ENCODE measurements at regions not wholly inside any gene's neighbourhood (a gene's known extent, or its start where the extent isn't known, plus 50 kb on each side); places are given as distances from the start of the nearest gene placed in this dataset.

DNA sequence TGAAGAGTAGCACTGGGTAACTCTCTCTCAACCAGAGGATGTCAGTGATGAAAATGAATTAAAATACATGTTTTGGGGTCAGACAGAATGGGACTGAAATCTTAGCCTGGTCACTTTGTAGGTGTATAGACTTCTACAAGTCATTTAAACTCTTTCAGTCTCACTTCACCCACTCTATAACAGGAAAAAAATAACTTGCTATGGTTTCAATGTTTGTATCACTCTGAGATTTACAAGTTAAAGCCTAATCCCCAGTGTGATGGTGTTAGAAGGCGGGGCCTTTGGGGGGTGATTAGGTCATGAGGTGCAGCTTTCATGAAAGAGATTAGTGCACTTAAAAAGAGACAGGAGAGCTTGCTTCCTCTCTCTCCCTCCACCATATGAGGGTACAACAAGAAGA is 134.8 kb downstream of the INHBA start:
- Histone ChIP-seq H3K9ac (ENCODE audit: low read length) (no peak overlapping the region), H3K9me2 (replicated peaks; ENCODE audit: insufficient read depth, low read length) (no peaks in the 10 kb centered on the region; the same call in 1 of the 2 replicates), H2AFZ (ENCODE audit: low read depth, low read length, severe bottlenecking) (no peak overlapping the region), H3K36me3 (ENCODE audit: low read length) (no peaks in the 10 kb centered on the region), H3K9me3 (ENCODE audit: insufficient read depth, low read length) (no peaks in the 10 kb centered on the region), H4K20me1 (ENCODE audit: low read depth, low read length) (no peaks in the 10 kb centered on the region), H3K27ac (ENCODE audit: low read depth, low read length) (no peak overlapping the region), H3K27me3 (ENCODE audit: low read length) (no peaks in the 10 kb centered on the region), H3F3A (ENCODE audit: insufficient read depth) (no peaks in the 10 kb centered on the region), H3K4me3 (ENCODE audit: insufficient read depth, low read length, poor library complexity, severe bottlenecking) (no peak overlapping the region), H3K79me2 (ENCODE audit: insufficient read depth, low read length) (no peaks in the 10 kb centered on the region), H3K4me2 (ENCODE audit: low read depth, low read length, poor library complexity, severe bottlenecking) (no peak overlapping the region)
- TF ChIP-seq EZH2phosphoT487 (conservative IDR thresholded peaks at IDR 0.05; ENCODE audit: low read length) = no peak
- TF ChIP-seq, protein P1, sequence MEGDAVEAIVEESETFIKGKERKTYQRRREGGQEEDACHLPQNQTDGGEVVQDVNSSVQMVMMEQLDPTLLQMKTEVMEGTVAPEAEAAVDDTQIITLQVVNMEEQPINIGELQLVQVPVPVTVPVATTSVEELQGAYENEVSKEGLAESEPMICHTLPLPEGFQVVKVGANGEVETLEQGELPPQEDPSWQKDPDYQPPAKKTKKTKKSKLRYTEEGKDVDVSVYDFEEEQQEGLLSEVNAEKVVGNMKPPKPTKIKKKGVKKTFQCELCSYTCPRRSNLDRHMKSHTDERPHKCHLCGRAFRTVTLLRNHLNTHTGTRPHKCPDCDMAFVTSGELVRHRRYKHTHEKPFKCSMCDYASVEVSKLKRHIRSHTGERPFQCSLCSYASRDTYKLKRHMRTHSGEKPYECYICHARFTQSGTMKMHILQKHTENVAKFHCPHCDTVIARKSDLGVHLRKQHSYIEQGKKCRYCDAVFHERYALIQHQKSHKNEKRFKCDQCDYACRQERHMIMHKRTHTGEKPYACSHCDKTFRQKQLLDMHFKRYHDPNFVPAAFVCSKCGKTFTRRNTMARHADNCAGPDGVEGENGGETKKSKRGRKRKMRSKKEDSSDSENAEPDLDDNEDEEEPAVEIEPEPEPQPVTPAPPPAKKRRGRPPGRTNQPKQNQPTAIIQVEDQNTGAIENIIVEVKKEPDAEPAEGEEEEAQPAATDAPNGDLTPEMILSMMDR (IDR thresholded peaks at IDR 0.05; ENCODE audit: insufficient read depth, low read length, poor library complexity, severe bottlenecking) = no peak

DNA sequence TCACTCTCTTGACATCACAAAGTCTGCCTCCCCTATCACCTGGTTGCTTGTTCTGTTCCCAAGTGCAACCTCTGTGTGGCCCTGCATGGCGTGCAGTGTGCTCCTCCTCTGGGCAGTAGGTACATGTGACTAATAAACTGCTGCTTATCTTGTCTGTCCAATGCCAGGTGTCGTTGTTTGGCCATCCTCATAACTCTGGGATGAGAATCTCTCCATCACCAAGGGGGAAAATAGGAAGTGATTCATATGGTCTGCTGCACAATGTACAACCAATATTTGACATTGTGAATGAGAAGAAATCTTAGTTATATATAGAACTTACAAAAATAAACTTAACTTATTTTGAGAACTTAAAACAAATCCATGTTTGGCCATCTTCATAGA is 135.2 kb downstream of the INHBA start:
- no peak for TF ChIP-seq EZH2phosphoT487 (conservative IDR thresholded peaks at IDR 0.05; ENCODE audit: low read length)
- TF ChIP-seq, protein P1 (IDR thresholded peaks at IDR 0.05; ENCODE audit: insufficient read depth, low read length, poor library complexity, severe bottlenecking) = no peak
- H4K20me1 ChIP-seq (ENCODE audit: low read depth, low read length) = no peaks in the 10 kb centered on the region
- H3K27ac ChIP-seq (ENCODE audit: low read depth, low read length) = no peak overlapping the region
- no peaks in the 10 kb centered on the region for H3K79me2 ChIP-seq (ENCODE audit: insufficient read depth, low read length)
- H3K36me3 ChIP-seq (ENCODE audit: low read length) = no peaks in the 10 kb centered on the region
- H3K4me3 ChIP-seq (ENCODE audit: insufficient read depth, low read length, poor library complexity, severe bottlenecking) = no peak overlapping the region
- no peak overlapping the region for H3K9ac ChIP-seq (ENCODE audit: low read length)
- no peak overlapping the region for H3K4me2 ChIP-seq (ENCODE audit: low read depth, low read length, poor library complexity, severe bottlenecking)
- no peaks in the 10 kb centered on the region; the same call in 1 of the 2 replicates for H3K9me2 ChIP-seq (replicated peaks; ENCODE audit: insufficient read depth, low read length)
- H2AFZ ChIP-seq (ENCODE audit: low read depth, low read length, severe bottlenecking) = no peak overlapping the region
- H3K9me3 ChIP-seq (ENCODE audit: insufficient read depth, low read length) = no peaks in the 10 kb centered on the region
- no peaks in the 10 kb centered on the region for H3K27me3 ChIP-seq (ENCODE audit: low read length)
- H3F3A ChIP-seq (ENCODE audit: insufficient read depth) = no peaks in the 10 kb centered on the region

DNA sequence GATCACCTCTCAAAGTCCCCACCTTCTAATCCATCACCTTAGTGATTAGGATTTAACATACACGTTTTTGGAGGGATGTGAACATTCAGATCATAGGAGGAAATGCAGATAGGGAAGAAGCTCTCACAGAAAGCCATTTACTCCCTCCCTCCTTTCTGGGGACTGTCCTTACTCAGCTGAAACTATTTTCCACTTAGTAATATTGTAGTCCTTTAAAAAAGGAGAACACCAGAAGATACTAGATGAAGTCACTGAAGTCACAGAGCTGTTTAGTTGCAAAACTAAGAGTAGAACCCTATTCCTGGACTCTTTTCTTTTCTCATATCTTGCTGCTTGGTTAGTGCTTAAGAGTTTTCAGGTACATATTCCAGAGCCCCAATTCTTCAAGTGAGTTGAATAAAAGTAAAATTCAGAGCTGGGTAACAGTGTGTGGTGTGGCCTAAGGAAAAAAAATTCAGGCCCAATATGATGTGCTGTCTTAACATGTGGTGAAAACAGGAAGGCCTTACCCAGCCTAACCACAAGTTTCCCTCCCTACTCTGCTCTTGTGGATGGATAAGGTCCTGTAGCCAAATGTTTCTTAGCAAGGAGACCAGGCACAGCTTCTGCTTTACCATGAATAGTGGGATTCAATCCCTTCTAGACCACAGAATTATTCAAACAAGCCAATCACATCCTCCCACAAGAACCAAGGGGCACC is 135.7 kb downstream of the INHBA start:
- Histone ChIP-seq H3K9ac (ENCODE audit: low read length) (no peak overlapping the region), H3K36me3 (ENCODE audit: low read length) (no peaks in the 10 kb centered on the region), H3K27ac (ENCODE audit: low read depth, low read length) (no peak overlapping the region), H4K20me1 (ENCODE audit: low read depth, low read length) (no peaks in the 10 kb centered on the region), H3K4me2 (ENCODE audit: low read depth, low read length, poor library complexity, severe bottlenecking) (no peak overlapping the region), H3K4me3 (ENCODE audit: insufficient read depth, low read length, poor library complexity, severe bottlenecking) (no peak overlapping the region), H3K9me3 (ENCODE audit: insufficient read depth, low read length) (no peaks in the 10 kb centered on the region), H3F3A (ENCODE audit: insufficient read depth) (no peaks in the 10 kb centered on the region), H3K27me3 (ENCODE audit: low read length) (no peaks in the 10 kb centered on the region), H2AFZ (ENCODE audit: low read depth, low read length, severe bottlenecking) (no peak overlapping the region), H3K9me2 (replicated peaks; ENCODE audit: insufficient read depth, low read length) (no peaks in the 10 kb centered on the region; the same call in 1 of the 2 replicates), H3K79me2 (ENCODE audit: insufficient read depth, low read length) (no peaks in the 10 kb centered on the region)
- TF ChIP-seq, protein P1 (IDR thresholded peaks at IDR 0.05; ENCODE audit: insufficient read depth, low read length, poor library complexity, severe bottlenecking) = no peak
- no peak for TF ChIP-seq EZH2phosphoT487 (conservative IDR thresholded peaks at IDR 0.05; ENCODE audit: low read length)

All from SU-DHL-6 (cell line).